ENCODE measurements at regions not wholly inside any gene's neighbourhood (a gene's known extent, or its start where the extent isn't known, plus 50 kb on each side); places are given as distances from the start of the nearest gene placed in this dataset.

DNA sequence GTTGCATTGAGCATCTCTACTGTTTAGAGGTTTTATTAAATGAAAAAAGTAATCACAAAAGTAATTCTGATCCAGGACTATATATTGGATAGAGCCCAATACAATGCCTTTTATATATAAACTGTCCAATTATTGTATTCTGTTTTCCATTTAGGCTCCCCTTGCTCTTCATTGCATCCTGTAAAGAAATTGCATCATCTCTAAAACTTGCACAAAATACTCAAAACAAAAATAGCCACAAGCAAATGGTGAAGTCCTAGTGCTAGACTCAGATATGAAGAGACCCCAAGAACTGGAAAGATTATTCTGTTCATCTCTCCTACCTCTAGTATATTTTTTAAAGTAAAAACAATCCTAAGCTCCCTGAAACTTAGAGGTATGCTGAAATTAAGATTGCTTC, 195.8 kb downstream of the NNT start:
- TF ChIP-seq ZNF140 (tag by site-specific recombination; IDR thresholded peaks at IDR 0.05): no peak
- no peak for TF ChIP-seq KLF1 (tag by site-specific recombination; IDR thresholded peaks at IDR 0.05)
- TF ChIP-seq, protein P1, sequence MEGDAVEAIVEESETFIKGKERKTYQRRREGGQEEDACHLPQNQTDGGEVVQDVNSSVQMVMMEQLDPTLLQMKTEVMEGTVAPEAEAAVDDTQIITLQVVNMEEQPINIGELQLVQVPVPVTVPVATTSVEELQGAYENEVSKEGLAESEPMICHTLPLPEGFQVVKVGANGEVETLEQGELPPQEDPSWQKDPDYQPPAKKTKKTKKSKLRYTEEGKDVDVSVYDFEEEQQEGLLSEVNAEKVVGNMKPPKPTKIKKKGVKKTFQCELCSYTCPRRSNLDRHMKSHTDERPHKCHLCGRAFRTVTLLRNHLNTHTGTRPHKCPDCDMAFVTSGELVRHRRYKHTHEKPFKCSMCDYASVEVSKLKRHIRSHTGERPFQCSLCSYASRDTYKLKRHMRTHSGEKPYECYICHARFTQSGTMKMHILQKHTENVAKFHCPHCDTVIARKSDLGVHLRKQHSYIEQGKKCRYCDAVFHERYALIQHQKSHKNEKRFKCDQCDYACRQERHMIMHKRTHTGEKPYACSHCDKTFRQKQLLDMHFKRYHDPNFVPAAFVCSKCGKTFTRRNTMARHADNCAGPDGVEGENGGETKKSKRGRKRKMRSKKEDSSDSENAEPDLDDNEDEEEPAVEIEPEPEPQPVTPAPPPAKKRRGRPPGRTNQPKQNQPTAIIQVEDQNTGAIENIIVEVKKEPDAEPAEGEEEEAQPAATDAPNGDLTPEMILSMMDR (tag by site-specific recombination; IDR thresholded peaks at IDR 0.05): no peak
- TF ChIP-seq ZIC2 (tag by site-specific recombination; IDR thresholded peaks at IDR 0.05): no peak
- TF ChIP-seq BCL11A (tag by site-specific recombination; IDR thresholded peaks at IDR 0.05; ENCODE audit: low read depth): no peak
- TF ChIP-seq ZBTB7A (tag by site-specific recombination; IDR thresholded peaks at IDR 0.05; ENCODE audit: low read depth): no peak
- TF ChIP-seq ZBTB8A (tag by site-specific recombination; IDR thresholded peaks at IDR 0.05): no peak
- no peak for TF ChIP-seq ZNF747 (tag by site-specific recombination; IDR thresholded peaks at IDR 0.05)
- TF ChIP-seq ZNF366 (tag by site-specific recombination; conservative IDR thresholded peaks at IDR 0.05): no peak
- TF ChIP-seq BCL11B (tag by site-specific recombination; IDR thresholded peaks at IDR 0.05; ENCODE audit: low read depth): no peak
- TF ChIP-seq, protein P2, sequence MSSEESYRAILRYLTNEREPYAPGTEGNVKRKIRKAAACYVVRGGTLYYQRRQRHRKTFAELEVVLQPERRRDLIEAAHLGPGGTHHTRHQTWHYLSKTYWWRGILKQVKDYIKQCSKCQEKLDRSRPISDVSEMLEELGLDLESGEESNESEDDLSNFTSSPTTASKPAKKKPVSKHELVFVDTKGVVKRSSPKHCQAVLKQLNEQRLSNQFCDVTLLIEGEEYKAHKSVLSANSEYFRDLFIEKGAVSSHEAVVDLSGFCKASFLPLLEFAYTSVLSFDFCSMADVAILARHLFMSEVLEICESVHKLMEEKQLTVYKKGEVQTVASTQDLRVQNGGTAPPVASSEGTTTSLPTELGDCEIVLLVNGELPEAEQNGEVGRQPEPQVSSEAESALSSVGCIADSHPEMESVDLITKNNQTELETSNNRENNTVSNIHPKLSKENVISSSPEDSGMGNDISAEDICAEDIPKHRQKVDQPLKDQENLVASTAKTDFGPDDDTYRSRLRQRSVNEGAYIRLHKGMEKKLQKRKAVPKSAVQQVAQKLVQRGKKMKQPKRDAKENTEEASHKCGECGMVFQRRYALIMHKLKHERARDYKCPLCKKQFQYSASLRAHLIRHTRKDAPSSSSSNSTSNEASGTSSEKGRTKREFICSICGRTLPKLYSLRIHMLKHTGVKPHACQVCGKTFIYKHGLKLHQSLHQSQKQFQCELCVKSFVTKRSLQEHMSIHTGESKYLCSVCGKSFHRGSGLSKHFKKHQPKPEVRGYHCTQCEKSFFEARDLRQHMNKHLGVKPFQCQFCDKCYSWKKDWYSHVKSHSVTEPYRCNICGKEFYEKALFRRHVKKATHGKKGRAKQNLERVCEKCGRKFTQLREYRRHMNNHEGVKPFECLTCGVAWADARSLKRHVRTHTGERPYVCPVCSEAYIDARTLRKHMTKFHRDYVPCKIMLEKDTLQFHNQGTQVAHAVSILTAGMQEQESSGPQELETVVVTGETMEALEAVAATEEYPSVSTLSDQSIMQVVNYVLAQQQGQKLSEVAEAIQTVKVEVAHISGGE (tag by site-specific recombination; conservative IDR thresholded peaks at IDR 0.05; ENCODE audit: low read depth): no peak

All from HEK293 (cell line).